Testis (tissue), 2 donors: ENCODE measurements at regions not wholly inside any gene's neighbourhood (a gene's known extent, or its start where the extent isn't known, plus 50 kb on each side); places are given as distances from the start of the nearest gene placed in this dataset.

Source experiments
- DNase-seq: peaks from one replicate; pipeline ENCODE4 v3.0.0-alpha.2; 2019
- H3K27ac ChIP-seq, 2 donors: fragments of 200-600 bp; sonication (generic); one replicate each; pipeline ENCODE4 v1.5.1; 2019
- H3K27me3 ChIP-seq: fragments of 200-600 bp; sonication (generic); one replicate; pipeline ENCODE4 v1.5.1; 2019
- H3K36me3 ChIP-seq: fragments of 200-600 bp; sonication (generic); one replicate; pipeline ENCODE4 v1.5.1; 2017; ENCODE audit warnings: low read depth; ENCODE audit errors: missing control alignments
- H3K4me1 ChIP-seq: fragments of 200-600 bp; sonication (generic); one replicate; pipeline ENCODE4 v1.5.1; 2019
- H3K4me3 ChIP-seq, 2 donors: fragments of 200-600 bp; sonication (generic); one replicate each; pipeline ENCODE4 v1.5.1; 2017 to 2019
- H3K9me3 ChIP-seq: fragments of 200-600 bp; sonication (generic); one replicate; pipeline ENCODE4 v1.5.1; 2017
- POLR2A ChIP-seq: fragments of 450-650 bp; IDR thresholded peaks from one replicate; pipeline ENCODE4 v1.6.1; 2017; ENCODE audit warnings: antibody characterized with exemption, mild to moderate bottlenecking, moderate library complexity
- WGBS, 2 donors: methylation state at CpG; one replicate each; pipeline ENCODE4 v1.1.5; 2018; 5-methylcytosine and 5-hydroxymethylcytosine counted together
- intact Hi-C: fragments of 100-400 bp; cut with DNase I; formaldehyde crosslinking; loops from one replicate; pipeline ENCODE4 v1.15.1; 2023; ENCODE audit warnings: low total_unique reads
- TF ChIP-seq, protein P1 (sequence below), 3 experiments: fragments of 450-650 bp in 2 of 3; fragments of 200-600 bp in 1 of 3; sonication (generic) in 1 of 3; IDR thresholded peaks; one replicate each; pipeline ENCODE4 v1.5.1; 2016 to 2019; ENCODE audit warnings: antibody characterized with exemption in 3 of 3, mild to moderate bottlenecking in 2 of 3, moderate library complexity in 1 of 3

GRCh38 chr13:91036886-91037285 is 310.6 kb upstream of the MIR17HG start:
- Histone ChIP-seq H3K36me3 (no peaks in the 10 kb centered on the region), H3K4me3 (no peak overlapping the region), H3K9me3 (no peaks in the 10 kb centered on the region), H3K27me3 (no peaks in the 10 kb centered on the region), H3K27ac (no peak overlapping the region), H3K4me1 (no peaks in the 10 kb centered on the region)
- TF ChIP-seq, protein P1, sequence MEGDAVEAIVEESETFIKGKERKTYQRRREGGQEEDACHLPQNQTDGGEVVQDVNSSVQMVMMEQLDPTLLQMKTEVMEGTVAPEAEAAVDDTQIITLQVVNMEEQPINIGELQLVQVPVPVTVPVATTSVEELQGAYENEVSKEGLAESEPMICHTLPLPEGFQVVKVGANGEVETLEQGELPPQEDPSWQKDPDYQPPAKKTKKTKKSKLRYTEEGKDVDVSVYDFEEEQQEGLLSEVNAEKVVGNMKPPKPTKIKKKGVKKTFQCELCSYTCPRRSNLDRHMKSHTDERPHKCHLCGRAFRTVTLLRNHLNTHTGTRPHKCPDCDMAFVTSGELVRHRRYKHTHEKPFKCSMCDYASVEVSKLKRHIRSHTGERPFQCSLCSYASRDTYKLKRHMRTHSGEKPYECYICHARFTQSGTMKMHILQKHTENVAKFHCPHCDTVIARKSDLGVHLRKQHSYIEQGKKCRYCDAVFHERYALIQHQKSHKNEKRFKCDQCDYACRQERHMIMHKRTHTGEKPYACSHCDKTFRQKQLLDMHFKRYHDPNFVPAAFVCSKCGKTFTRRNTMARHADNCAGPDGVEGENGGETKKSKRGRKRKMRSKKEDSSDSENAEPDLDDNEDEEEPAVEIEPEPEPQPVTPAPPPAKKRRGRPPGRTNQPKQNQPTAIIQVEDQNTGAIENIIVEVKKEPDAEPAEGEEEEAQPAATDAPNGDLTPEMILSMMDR (IDR thresholded peaks at IDR 0.05): no peak
- no peak for TF ChIP-seq POLR2A
- intact Hi-C loops: no loop called here
- WGBS, 2 donors: 42 to 62% methylated on average over 3 of the region's 3 CpGs
- no peak for DNase-seq

DNA sequence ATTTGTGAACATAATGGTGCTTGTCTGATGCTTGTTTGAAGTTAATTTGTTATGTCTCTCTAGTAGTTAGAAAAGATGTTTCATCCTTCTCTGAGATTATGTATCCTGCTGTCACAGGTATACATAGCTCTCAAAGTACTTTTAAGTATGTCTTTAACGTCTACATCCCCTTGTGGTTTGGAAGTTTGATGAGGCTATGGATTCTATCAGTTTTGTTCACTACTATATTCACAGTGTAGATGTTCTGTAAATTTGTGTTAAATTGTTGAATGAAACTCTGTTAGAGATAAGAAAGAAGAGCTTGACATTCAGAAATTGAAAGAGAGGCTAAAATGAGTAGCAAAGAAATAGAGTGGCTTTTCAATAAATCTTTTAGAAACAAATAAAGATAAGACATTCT is 304.6 kb upstream of the MIR17HG start:
- Histone ChIP-seq H3K4me3 (no peak overlapping the region), H3K27ac (no peak overlapping the region), H3K36me3 (no peaks in the 10 kb centered on the region), H3K4me1 (no peaks in the 10 kb centered on the region), H3K27me3 (no peaks in the 10 kb centered on the region), H3K9me3 (no peaks in the 10 kb centered on the region)
- no peak for DNase-seq
- intact Hi-C loops: no loop called here
- TF ChIP-seq, protein P1 (IDR thresholded peaks at IDR 0.05): no peak
- no peak for TF ChIP-seq POLR2A
- 85 to 100% methylated on average over 1 of the region's 1 CpG for WGBS, 2 donors

DNA sequence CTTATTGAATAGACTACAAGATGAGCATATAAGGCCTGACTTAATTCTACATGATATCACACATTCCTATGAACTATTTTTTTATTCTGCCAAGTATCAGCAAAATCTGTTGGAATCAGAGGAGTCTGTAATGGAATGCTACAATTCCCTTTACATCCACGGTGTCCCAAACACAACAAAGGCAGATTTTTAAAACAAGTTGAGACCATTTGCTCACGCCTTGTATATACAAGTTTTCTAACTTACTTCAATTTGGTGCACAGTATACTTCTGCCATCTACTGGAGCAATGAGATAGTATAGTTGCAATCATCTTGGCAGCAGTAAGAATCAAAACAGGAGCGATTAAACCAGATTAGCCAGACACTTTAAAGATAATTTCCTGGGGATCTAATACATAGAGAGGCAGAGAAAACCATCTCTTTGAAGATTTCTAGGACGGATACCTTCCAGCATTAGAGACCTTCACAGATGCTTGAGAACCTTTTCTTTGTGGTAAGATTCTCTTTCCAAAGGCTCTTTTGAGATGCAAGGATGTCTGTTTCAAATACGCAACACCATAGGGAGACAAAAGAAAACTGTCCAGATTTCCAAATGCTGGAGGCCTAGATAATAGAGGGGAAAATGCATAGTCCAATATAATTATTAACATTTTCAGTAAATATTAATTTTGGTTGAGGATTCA is 302.0 kb upstream of the MIR17HG start:
- DNase-seq: no peak

DNA sequence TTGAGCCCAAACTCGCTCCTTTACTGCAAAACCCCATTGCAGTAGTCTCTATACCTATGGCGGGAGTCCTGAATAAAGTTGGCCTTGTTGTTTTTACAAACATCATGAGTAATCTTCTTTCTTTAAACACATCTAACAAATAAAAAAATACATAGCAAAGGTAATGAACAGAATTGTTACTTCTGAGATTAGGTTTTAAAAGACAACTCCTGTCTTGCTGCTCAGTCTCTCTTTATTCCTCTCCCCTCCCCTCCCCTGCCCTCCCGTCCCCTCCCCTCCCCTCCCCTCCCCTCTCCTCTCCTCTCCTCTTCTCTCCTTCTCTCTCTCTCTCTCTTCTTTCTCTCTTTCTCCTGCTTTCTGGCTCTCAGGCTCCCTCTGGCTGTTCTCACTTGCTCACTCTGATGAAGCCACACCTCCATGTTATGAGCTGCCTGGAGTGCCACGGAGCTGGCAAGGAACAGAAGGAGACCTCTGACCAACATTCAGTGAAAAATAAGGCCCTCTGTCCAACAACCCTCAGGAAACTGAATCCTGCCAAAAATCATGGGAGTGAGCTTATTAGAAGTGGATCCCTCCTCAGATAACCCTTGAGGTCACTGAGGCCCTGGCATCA is 300.7 kb upstream of the MIR17HG start:
- Histone ChIP-seq H3K27me3 (no peaks in the 10 kb centered on the region), H3K9me3 (no peaks in the 10 kb centered on the region), H3K4me3 (no peak overlapping the region), H3K36me3 (no peaks in the 10 kb centered on the region), H3K4me1 (no peaks in the 10 kb centered on the region), H3K27ac (no peak overlapping the region)
- WGBS, 2 donors: 69 to 71% methylated on average over 4 of the region's 4 CpGs
- TF ChIP-seq POLR2A: no peak
- TF ChIP-seq, protein P1 (IDR thresholded peaks at IDR 0.05): no peak
- DNase-seq: peak; percentile 27
- intact Hi-C loops: no loop called here

More for the DNA sequence above, 302.0 kb upstream of the MIR17HG start:
- H3K4me3 ChIP-seq: no peak overlapping the region
- H3K9me3 ChIP-seq: no peaks in the 10 kb centered on the region
- WGBS, 2 donors: 56 to 64% methylated on average over 5 of the region's 5 CpGs
- H3K27ac ChIP-seq: no peak overlapping the region
- TF ChIP-seq POLR2A: no peak
- TF ChIP-seq, protein P1 (IDR thresholded peaks at IDR 0.05): peak in 2 of 3 experiments; percentile 19 to 34
- intact Hi-C loops: no loop called here
- no peaks in the 10 kb centered on the region for H3K4me1 ChIP-seq
- H3K36me3 ChIP-seq: no peaks in the 10 kb centered on the region
- no peaks in the 10 kb centered on the region for H3K27me3 ChIP-seq

DNA sequence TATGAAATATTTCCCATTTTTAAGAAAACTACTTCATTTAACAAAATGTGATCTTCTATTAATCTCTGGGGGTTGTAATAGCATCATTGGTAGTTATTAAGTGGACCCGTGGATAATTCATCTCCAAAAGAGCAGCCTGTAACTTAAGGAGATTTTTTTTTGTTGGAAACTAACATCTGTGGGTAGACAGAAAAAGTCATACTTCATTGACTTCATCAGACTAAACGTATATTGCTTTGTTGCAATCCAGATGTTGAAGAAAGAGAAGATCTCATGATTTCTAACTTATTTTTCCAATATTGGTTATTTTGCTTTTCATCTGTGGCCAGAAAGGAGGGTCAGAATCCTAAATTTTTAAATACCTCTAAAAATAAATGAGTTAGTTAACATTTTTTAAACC is 296.5 kb upstream of the MIR17HG start:
- no peaks in the 10 kb centered on the region for H3K36me3 ChIP-seq
- no peaks in the 10 kb centered on the region for H3K4me1 ChIP-seq
- H3K4me3 ChIP-seq: no peak overlapping the region
- 70 to 71% methylated on average over 2 of the region's 2 CpGs for WGBS, 2 donors
- TF ChIP-seq, protein P1 (IDR thresholded peaks at IDR 0.05): no peak
- no peak for TF ChIP-seq POLR2A
- no peaks in the 10 kb centered on the region for H3K9me3 ChIP-seq
- DNase-seq: no peak
- no peak overlapping the region for H3K27ac ChIP-seq
- H3K27me3 ChIP-seq: no peaks in the 10 kb centered on the region
- intact Hi-C loops: no loop called here
